ENCODE measurements at regions not wholly inside any gene's neighbourhood (a gene's known extent, or its start where the extent isn't known, plus 50 kb on each side); places are given as distances from the start of the nearest gene placed in this dataset.
"Not testable (repeated sequence)": the region's sequence is repeated elsewhere in the genome, so short reads cannot be mapped to it uniquely, and the experiment has no call there.

DNA sequence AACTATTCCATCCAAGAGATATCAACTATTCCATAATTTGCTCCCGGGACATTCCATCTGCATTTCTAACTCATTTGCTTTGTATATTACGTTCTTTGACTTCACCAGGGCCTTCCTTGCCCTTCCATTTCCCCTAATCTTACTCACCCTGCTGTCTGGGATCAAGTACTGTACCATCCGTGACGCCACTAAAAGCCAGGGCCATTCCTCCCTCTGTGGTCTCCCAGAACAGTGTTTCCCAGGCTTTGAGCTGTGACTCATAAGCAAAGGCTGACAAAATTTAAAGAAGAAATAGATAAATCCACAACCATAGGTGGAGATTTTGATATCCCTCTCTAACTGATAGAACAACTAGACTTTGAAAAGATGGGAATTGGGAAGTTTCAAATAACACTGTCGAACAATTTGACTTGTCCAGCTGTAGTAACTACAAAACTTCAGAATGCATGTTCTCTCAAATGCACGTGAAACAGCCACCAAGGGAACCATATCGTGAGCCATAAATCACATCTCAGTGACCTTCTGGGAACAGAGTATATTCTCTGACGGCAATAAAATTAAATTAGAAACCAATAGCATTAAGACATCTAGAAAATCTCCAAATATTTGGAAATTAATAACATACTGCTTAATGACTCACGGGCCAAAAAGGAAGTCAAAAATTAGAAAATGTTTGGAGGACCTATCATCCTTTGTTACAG, 501.0 kb downstream of the SETD4 start:
- no peak for DNase-seq

DNA sequence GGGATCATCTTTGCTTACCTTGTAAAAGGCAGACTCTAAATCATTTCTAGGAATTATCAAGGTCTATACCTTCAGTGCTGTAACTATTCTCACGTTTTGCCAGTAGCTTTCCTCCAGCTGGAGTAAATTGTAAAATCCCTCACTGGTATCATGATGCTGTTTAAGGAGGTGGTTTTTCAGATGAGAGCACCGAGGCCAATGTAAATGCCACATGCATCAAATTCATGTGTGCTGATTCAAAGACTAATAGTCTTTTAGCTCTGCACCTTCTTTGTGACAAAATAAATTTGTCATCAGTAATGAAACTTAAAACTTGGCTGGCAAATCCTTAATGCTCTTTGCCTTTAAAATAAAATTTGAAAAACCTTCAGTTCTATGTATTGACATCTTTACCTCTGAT, 503.8 kb downstream of the SETD4 start:
- no peak for DNase-seq

DNA sequence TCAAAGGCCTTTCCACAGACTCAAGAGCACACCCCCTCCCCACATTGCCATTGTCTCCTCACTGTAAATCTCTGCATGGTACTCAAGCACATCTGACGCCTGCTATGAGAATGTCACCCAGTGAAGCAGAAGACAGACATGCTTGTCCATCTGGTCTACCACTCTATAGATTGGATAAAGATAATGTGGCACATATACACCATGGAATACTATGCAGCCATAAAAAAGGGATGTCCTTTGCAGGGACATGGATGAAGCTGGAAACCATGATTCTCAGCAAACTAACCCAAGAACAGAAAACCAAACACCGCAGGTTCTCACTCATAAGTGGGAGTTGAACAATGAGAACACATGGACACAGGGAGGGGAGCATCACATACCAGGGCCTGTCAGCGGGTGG, 503.4 kb upstream of the RUNX1 start:
- DNase-seq = not testable (repeated sequence)

DNA sequence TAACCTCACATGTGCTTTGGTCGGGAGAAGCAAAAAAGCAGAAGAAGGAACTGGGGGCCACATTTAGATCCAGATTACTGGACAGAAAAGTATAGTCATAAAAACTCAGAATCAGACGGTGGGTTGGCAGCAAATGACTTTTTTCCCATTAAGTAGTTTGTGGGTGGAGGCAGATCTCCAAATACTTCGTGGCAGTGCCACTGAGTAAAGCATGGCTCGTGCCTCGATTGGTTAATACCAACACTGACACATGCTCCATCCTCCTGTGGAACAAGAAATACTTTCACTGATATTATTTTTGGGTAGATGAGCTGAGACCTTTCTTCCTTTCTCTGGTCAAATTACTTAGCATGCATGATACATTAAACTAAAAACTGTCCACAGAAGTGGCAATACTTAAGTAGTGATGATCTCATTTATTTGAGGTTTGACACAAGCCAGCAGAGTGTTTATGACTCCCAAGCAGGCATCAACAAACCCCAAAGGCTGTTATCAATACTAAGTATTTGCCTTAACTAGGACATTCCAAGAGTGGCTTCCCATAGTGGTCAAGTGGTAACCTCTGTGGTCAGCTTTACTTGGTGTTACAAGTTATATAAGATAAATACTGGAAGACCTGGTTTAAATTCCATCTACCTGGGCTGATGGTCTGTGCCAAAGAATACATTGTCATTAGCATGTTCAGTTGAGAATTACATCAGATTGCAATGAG, 500.0 kb upstream of the RUNX1 start:
- no peak for DNase-seq

DNA sequence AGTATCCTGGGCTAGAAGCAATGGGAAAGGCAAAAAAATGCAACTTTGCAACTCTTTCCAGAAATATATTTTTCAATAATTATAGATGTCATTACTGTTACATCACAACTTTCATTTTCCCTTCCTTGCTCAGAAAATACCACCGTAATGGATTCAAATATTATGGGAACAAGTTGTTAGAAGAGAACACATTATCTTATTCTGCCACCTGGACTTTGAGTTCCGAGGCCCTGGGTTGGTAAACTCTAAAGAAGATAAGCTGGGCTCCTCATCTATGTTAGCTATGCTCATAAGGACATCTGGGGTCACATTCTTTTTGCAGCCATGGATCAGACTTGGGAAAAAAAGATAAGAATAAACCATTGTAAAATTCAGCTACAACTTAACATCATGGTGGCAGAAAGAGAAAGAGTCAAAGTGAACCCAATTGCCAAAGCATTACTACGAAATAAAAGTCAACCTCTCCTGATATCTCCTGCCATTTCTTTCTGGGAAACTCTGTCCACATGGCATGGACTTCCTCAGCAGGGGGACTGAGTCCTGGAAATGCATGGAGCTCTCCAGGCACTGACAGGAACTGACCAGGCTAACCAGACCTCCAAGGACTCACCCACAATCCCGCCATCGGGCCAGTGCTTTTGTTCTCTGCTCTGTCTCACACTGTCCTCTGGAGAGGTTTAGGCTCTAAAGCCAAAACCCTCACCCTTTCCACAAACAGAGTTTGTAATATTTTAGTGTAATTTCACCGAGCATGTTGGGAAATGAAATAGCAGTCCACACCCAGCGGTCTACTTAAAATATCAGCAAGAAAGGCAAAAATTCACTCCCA, 499.1 kb upstream of the RUNX1 start:
- DNase-seq = no peak

DNA sequence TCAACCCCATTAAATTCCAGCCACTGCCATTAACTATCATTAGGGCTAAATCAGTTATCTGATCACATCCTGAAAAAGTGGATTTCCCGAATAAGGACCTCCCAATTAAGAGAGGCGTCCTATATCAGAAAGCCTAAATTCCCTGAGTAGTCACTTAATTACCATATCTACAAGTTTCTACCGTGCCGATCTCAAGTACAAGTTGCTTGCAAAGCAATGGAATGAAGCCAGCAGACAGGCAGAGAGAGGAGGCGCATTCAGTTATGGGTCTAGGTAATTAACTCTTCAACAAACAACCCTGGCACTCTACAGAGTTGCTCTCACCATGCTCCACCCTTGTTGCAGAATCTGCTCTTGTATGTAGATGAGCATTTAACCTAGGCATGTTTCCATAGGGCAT, 494.6 kb upstream of the RUNX1 start:
- DNase-seq = no peak

DNA sequence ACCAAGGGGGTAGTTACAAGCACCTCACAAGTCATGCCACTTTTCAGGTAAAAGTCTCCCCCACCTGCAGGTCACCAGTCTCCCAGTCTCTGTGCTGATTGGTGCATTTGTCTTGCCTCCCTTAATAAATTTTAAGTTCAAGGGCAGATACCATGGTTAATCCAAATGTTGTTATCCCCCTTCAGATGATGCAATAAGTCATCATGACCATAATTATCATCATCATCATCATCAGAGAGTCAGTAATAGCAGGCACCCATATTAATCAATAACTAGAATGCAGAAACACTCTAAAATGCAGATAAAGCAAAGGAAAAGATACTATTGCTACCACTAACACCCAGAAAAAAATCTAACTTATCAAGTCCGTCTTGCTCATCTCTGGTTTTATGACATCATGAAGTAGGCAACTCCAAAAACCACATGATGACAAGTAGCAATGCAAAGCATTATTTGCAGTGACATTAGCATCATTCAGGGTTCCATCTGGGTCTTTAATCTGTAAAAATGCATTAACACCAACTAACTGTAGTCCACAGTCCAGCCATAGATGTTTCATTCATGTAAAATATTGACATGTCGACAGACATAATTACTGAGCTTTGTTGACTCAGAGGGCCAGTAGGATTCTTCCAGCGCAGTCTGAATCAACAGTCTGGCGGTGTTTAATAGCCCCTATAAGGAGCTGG, 492.0 kb upstream of the RUNX1 start:
- no peak for DNase-seq

DNA sequence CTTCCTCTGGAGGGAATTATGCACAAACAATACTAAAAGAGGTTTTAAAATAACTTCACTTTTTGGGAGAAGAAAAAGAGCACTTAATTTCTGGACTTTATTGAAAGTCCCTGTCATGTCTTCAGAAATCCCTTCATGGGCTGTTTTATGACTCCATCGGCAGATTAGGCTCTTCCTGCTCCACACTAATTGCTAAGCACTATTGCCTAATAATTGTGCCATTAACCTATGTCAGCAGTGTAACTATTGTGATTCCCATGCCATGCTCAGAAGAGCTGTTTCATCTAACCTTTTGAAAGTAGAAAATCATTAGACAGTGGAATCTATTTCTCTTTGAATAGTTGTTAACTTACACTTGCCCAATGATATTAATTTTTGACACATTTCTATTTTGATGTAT, 489.3 kb upstream of the RUNX1 start:
- DNase-seq = no peak

DNA sequence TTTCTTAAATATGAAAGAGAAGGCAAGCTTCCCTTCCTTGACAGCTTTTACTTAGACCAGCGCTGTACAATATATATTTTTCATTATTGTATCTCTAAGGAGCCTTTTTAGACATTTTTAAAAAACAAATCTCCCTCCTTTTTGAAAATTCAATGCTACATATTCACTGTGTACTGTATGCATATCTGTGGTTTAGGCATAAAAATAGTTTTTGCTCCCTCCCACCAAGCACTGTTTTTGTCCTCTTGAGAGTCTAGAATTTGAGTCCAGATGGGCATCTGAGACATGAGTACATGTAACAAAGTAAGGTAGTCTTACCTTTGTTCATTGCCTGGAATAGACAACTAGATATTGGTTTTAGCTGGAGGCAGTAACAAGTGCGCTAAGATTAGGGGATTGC, 488.5 kb upstream of the RUNX1 start:
- no peak for DNase-seq

DNA sequence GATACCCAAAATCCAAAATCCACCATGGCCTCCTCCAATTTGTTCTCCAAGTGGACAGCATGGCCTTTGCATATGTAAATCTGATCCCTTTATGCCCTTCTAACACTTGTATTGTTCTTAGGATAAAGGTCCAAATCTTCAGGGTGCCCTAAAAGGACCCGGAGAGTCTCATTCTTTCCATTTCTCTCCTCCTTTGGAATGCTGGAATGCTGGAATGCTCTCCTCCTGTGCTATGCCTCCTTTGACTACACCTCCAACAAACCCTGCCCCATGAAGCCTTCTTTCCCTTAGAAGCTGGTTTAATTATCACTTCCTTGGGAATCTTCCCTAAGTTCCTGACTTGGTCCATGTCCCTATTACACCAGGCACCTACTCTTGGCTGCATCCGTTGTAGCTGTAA, 484.8 kb upstream of the RUNX1 start:
- no peak for DNase-seq

DNA sequence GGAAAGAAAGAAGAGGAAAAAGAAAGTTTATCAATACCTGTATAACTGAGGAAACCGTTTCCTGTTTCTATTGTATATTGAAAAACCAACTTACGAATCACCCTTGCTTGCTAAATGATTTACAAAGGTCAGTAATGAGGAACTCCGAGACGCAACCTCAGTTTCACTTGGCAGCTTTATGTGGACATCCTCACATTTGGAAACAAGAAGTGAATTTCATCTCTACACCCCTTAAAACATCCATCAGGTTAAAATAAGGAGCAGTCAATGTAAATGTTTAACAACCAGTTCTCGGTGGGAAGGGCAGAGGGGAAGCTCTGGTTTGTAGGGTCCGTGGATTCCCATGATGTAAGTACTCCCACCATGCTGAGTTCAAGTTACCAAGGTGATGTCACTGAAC, 481.7 kb upstream of the RUNX1 start:
- DNase-seq = no peak

DNA sequence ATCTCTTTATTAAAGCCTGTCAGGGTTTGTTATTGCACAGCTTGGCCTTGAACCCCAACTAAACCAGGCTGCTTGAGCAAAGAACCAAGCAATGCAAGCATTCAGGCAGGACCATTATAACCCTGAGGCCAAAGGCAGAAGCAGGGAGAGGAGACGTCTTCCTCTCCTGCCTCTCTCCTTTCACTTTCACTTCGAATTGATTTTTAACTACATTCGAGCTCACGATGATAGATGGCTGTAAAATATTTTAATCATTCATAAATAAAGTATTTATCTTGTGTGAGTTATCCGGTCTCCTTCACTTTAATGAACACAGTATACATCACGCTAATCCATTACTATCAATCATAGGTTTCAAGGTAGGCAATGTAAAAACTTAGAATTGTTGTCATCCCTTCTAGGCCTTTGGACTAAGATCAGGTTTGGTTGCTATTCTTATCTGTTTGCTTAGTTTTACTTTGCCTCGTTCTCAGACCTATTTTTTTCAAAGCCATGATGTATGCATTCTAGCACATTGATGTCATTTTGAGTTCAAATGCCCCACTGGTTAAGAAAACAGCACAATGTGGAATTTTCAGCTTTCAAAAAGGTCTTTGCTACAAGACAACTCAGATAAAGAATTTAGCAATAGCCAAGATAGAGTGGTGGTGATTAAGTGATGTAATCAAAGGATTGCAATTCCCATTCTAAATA, 480.2 kb upstream of the RUNX1 start:
- no peak for DNase-seq

DNA sequence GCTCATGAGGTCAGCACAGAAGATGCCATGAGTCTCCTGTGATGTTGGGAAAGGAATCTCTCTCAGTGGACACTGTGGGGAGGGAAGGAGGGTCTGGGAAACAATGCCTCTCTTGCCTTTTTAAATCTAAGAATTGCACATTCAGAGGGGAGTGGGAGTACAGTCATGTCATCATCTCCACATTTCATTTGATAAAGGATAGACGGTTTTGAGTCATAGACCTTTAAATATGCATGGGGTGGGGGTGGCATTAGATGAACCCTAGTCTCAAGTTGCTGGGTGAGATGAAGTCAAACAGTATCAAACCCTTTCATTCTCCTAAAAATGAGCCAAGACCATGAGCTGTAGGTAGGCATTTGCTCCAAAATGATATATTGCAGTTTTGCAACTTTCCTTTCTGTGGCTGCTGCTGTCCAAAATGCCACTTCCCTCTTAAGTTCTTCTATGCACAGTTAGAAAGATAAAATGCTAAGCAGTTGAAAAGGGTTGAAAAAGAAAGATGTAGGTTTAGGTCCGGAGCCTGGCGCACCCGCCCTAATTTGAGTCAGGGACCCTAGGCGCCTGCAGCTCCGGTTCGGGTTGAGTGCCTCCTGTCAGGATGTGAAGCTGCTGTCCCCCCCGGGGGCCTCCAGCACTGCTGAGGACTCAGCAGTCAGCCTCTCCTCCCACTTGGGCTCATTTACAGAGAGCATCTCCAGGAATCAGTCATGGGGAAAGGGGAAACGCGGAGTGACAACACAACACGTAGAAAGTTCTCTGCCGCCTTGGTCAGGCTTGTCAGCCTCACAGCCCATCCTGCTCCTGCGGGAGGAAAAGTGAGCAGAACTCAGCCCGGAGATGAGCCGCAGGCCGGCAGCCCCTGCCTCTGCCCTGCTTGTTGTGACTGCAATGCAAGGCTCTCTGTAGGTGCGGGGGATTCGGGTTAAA, 479.3 kb upstream of the RUNX1 start:
- DNase-seq = peak; percentile 38

DNA sequence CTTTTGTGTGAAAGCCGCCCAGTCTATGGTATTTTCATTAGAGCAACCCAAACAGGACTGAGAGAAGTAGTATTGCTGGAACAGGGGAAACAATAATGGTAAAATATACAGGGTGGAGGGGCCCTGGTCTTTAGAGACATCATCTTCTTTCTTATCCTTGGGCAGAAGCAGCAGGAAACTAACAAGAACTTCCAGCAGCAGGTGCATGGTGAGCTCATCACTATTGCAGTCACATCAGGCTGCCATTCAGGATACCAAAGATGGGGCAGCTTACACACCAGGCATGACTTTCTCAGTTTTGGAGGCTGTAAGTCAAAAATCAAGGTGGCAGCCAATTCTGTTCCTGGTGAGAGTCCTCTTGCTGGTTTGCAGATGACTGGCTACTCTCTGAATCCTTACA, 478.3 kb upstream of the RUNX1 start:
- no peak for DNase-seq

DNA sequence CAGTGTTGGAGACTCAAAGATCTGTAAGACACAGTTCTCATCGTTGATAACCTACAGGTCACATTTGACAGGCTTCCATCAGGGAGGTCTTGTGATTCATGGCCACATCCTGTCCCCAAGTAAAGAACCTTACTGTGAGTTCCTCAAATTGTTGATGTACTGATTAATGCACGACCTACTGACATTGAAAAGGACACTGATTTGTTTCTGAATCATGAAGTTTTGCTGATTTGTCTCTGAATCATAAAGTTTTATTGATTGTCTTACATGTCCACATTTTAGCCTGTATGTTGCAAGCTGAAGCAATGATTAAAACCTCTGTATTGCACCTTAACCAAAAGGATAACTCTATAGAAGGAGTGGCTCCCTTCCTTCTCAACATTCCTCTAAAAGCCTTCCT, 476.3 kb upstream of the RUNX1 start:
- DNase-seq = no peak

DNA sequence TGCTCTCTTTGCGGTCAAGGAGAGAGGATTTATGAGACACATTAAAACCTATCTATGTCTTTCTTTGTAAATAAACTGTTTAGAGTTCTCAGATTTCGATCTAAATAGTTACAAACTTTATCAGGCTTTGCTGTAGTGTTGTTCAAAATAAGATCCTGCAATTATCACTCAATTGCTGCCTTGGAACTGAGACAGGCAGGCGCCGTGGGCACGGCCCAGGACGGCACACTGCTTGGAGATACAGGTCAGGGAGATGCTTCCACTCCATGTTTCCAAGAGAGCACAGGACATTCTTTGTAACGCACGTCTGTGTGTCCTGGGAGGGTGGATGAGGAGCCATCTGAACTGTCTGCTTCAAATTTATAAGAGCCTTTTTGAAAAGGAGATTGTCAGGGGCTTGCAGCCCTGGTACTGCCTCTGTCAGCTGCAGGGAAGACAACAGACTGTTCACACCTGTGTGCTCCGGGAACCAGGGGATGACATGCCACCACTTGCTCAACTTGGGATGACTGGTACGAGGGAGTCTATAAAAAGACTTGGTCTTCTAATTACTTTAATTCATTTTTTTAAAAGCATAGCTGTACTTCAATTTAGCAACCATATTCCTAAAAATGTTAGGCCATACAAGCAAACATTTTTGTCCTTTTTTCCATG, 472.9 kb upstream of the RUNX1 start:
- no peak for DNase-seq

DNA sequence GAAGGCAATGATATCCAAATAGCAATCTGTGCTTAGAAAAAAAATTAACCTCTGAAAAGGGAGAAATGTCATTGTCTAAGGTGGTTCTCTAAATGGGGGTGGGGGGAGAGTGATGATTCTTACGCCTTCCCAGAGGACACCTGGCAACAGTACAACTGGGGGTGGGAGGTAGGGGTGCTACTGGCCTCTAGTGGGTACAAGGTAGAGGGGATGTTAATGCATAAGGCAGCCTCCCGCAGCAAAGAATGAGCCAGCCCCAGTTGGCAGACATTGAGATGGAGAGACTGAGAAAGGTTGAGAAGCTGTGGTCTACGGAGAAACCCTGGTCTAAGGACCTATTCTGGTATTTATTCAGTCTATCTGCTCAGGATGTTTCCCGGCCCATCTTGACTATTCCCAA, 472.2 kb upstream of the RUNX1 start:
- DNase-seq = no peak

DNA sequence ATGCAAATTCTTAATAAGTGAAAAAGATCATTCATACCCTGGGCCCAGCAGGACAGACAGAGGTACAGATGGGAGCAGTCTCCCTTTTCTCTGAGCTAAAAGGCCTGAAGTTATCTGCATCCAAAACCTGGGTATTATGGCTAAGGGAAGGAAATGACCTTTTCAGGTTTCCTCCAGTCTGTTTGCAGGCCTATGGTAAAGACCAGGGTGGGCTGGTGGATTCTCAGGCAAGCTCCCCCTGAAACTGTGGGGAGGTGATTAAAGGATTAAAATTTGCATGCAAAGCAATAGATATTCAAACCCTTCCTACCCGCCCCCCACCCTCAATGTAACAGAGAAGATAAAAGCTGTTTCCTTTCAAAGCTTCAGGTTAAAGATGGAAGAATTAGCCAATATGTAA, 471.8 kb upstream of the RUNX1 start:
- DNase-seq = no peak

DNA sequence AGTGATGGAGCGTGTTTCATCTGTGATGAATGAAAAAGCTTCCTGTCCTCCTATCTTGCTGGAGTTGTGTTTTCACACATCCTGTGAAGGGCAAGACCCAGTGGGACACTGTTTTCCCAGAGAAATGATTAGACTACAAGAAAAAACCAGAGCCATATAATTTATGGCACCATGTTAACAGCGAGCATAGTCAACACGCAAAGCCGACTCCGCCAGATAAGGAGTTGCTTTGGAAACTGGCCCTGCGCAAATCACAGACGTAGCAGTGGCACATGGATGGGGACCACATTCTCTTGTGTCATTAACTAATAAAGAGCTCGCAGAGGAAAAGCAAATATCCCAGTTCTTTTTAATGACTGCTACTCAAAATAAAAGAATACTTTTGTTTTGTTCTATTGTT, 471.2 kb upstream of the RUNX1 start:
- no peak for DNase-seq

DNA sequence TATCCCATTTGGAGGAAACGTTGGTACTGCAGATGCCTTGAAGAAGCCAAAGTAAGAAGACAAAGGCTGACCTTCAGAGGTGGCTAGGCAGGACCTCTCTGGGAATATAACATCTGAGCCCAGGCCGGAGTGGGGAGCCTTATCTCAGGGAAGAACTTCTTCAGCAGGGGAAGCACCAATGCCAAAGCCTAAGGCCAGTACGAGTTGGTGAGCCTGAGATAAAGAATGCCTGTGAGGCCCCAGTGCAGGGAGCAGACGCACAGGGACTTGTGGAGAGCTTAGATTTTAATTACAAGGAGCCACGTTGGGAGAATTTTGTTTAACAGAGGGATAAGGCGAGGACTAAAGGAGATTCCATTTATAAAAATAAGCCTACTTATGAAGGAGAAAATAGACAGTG, 468.8 kb upstream of the RUNX1 start:
- no peak for DNase-seq

DNA sequence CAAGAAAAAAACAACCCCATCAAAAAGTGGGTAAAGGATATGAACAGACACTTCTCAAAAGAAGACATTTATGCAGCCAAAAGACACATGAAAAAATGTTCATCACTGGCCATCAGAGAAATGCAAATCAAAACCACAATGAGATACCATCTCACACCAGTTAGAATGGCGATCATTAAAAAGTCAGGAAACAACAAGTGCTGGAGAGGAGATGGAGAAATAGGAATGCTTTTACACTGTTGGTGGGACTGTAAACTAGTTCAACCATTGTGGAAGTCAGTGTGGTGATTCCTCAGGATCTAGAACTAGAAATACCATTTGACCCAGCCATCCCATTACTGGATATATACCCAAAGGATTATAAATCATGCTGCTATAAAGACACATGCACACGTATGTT, 467.2 kb upstream of the RUNX1 start:
- DNase-seq = not testable (repeated sequence)

Measured in CD4-positive, alpha-beta T cell treated with Interferon gamma for 1 hour (primary cell).